CD4-positive, alpha-beta T cell treated with Interleukin-2 at 100 ng/mL for 4 hours (primary cell): ENCODE measurements at regions not wholly inside any gene's neighbourhood (a gene's known extent, or its start where the extent isn't known, plus 50 kb on each side); places are given as distances from the start of the nearest gene placed in this dataset.
"Not testable (repeated sequence)": the region's sequence is repeated elsewhere in the genome, so short reads cannot be mapped to it uniquely, and the experiment has no call there.

Source experiments
- DNase-seq: peaks from one replicate; pipeline ENCODE4 v3.0.0-alpha.2; 2020; ENCODE audit warnings: low spot score

DNA sequence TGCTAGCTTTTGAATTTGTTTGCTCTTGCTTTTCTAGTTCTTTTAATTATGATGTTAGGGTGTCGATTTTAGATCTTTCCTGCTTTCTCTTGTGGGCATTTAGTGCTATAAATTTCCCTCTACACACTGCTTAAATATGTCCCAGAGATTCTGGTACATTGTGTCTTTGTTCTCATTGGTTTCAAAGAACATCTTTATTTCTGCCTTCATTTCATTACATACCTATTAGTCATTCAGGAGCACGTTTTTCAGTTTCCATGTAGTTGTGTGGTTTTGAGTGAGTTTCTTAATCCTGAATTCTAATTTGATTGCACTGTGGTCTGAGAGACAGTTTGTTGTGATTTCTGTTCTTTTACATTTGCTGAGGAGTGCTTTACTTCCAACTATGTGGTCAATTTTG is 51.2 kb upstream of the MB21D2 start:
- not testable (repeated sequence) for DNase-seq

- no peak for DNase-seq
Measured at GRCh38 chr3:192980632-192981031, 63.0 kb upstream of the MB21D2 start.

DNA sequence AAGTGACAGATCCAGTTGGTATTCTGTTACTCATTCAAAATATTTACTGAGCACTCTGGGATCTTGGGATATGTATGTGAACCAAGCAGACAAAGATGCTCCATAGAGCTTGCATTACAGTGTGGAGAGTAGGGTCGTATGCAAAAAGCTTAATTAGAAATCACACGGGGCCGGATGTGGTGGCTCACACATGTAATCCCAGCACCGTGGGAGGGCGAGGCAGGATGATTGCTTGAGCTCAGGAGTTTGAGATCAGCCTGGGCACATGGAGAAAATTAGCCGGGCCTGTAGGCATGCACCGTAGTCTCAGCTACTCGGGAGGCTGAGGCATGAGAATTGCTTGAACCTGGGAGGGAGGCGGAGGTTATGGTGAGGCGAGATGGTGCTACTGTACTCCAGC is 68.7 kb upstream of the MB21D2 start:
- DNase-seq, result no peak

DNA sequence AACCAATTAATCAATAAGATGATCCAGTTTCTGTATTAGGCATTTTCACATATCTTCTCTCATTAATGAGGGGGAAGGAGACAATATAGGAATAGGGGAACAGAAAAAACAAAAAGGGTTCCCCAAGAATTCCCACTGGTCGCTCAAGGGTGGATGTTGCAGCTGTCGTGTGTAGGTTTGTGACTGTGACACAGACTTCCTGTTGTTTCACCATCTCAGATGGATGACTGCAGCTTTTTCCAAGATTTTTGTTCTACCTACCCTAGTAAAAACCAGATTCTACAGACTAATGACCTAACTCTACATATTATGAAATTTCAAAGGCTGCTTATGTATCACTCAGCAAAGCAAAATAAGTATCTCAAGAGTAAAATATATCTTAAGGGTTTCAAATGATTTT is 73.7 kb upstream of the MB21D2 start:
- DNase-seq, result no peak

GRCh38 chr3:192992361-192992760 is 74.7 kb upstream of the MB21D2 start:
- DNase-seq, result no peak

DNA sequence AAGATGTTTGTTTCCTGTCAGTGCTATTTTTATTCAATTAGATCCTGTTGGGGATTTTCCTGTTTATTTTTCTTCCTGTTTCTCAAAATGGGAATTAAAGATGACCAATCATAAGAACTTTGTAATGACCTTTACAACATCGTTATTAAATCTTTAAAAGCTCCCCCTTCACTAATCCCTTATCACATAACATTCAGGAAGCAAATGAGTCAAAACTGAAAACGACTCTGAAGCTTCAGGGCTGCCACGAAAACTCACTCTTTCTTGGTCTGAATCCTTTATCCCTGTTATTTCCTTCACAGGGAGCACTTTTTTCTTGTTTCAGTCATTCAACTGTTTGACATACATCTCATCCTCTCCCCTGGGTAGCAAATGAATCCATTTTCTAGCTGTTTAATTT is 75.8 kb upstream of the MB21D2 start:
- no peak for DNase-seq

DNA sequence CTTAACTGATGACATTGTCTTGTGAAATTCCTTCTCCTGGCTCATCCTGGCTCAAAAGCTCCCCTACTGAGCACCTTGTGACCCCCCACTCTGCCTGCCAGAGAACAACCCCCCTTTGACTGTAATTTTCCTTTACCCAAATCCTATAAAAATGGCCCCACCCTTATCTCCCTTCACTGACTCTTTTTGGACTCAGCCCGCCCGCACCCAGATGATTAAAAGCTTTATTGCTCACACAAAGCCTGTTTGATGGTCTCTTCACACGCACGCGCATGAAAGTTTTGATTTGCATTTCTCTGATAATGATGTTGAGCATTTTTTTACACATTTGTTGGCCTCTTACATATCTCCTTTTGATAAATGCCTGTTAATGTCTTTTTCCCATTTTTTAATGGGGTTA is 83.5 kb upstream of the MB21D2 start:
- DNase-seq, result not testable (repeated sequence)

GRCh38 chr3:193003624-193004023 is 86.0 kb upstream of the MB21D2 start:
- DNase-seq, result not testable (repeated sequence)

- no peak for DNase-seq
Measured at GRCh38 chr3:193008654-193009053, 91.0 kb upstream of the MB21D2 start.

GRCh38 chr3:193010191-193010590 is 92.5 kb upstream of the MB21D2 start:
- no peak for DNase-seq

GRCh38 chr3:193011958-193012357 is 94.3 kb upstream of the MB21D2 start:
- no peak for DNase-seq

- no peak for DNase-seq
Measured at GRCh38 chr3:193014902-193015301, 97.2 kb upstream of the MB21D2 start.

GRCh38 chr3:193016437-193016901 is 98.8 kb upstream of the MB21D2 start:
- no peak for DNase-seq

- DNase-seq, result no peak
Measured at GRCh38 chr3:193021506-193022010, 103.9 kb upstream of the MB21D2 start.

GRCh38 chr3:193023218-193023617 is 105.6 kb upstream of the MB21D2 start:
- no peak for DNase-seq

DNA sequence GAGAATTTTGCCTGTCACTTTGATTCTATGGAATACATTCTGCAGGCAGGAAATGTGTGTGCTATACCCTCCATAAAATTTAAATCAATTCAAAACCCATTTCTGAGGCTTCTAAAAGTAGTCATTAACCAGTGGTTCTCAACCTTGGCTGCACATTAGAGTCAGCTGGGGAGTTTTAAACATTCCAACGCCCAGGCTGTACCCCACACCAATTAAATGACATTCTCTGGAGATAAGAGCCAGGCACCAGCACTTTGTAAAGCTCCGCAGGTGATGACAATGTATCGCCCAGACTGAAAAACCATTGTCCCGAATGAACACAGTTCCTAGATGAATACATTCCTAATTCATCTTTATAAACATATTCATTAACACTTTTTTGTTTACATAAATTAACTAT is 110.6 kb upstream of the MB21D2 start:
- DNase-seq, result no peak

- DNase-seq, result no peak
Measured at GRCh38 chr3:193029800-193030199, 112.1 kb upstream of the MB21D2 start.

DNA sequence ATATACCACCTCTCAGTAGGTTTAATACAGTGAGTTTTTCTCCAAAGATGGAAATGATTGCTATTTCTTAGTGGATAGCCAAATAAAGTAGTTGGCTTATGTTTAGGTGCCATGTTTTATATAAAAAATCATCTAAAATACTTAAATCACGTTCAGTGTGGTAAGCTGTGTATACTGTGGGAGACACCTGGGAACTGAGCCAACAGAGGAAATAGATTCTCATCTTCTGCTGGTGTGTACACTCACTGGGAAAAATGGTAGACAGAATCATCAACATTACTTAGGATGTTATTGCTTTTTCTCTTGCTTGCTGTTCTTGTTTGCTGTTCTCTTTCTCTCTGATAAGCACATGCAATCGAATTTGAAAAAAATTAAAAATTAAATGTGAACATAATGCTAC is 112.6 kb upstream of the MB21D2 start:
- DNase-seq, result peak; percentile 5

DNA sequence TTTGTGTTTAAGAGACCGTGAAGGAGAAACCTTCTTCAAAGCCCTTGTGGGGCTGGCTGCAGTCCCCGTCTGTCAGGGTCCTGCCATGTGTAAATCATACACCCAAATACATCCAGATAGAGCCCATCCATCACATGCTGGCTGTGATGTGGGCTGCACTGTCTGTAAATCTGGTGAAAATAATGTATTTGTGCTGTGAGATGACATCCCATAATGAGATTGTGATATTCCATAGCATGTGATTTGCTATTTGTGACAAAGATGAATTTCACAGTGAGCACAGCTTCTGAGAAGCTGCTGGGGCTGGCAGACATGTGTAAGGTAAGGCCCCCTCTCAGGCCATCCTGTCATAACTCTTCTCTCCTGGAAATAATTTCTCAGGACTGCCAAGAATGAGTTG is 114.3 kb upstream of the MB21D2 start:
- DNase-seq, result no peak

GRCh38 chr3:193033226-193033780 is 115.6 kb upstream of the MB21D2 start:
- no peak for DNase-seq

- not testable (repeated sequence) for DNase-seq
Measured at GRCh38 chr3:193037828-193038227, 120.2 kb upstream of the MB21D2 start.

GRCh38 chr3:193039058-193039457 is 121.4 kb upstream of the MB21D2 start:
- DNase-seq, result no peak

- peak; percentile 43 for DNase-seq
Measured at GRCh38 chr3:193040836-193041672, 123.4 kb upstream of the MB21D2 start.

- DNase-seq, result no peak
Measured at GRCh38 chr3:193046371-193046770, 128.7 kb upstream of the MB21D2 start.
